GM21786 (cell line): ENCODE measurements at regions not wholly inside any gene's neighbourhood (a gene's known extent, or its start where the extent isn't known, plus 50 kb on each side); places are given as distances from the start of the nearest gene placed in this dataset.

Experiments
- ATAC-seq: cut with Tn5 transposase; IDR thresholded peaks from one replicate; pipeline ENCODE4 v1.9.1; 2021; ENCODE audit not compliant: unreplicated experiment

DNA sequence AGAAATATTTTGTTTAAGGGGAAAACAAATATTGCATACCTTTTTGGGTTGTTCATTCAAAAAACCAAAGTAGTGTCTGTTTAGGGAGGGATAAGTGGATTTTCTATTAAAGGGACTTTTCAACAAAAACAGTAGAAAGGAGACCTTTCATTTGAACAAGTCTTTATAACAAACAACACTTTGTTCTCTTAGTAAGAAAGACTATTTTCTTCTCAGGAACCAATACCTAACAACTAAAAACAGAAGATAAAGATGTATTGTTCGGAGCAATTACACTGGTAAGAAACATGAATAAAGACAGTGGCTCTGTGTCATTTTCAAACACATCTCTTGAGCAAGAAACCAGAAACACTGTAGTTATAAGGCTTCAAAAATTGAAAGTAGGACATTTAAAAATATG, 1610.1 kb upstream of the PCDH20 start:
- no peak for ATAC-seq

DNA sequence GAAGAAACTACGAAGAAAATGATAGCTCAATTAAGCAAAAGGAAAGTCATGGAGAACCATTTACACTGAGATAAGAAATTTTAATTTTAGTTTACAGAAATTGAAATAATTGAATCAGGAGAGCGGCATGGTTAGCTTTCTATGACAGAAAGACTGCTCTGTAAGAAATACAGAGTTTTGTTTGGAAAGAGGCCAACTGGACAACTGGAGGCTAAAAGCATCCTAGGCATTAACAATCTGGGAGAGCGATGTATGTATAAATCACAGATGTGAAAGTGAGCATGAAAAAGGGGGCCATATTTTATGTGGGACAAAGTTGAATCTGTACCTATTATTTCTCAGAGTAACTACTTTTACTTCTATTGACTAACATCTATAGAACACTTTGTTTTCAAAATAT, 1608.8 kb upstream of the PCDH20 start:
- ATAC-seq, result no peak

- no peak for ATAC-seq
Observed at GRCh38 chr13:63011996-63012395, 1596.3 kb upstream of the PCDH20 start.

DNA sequence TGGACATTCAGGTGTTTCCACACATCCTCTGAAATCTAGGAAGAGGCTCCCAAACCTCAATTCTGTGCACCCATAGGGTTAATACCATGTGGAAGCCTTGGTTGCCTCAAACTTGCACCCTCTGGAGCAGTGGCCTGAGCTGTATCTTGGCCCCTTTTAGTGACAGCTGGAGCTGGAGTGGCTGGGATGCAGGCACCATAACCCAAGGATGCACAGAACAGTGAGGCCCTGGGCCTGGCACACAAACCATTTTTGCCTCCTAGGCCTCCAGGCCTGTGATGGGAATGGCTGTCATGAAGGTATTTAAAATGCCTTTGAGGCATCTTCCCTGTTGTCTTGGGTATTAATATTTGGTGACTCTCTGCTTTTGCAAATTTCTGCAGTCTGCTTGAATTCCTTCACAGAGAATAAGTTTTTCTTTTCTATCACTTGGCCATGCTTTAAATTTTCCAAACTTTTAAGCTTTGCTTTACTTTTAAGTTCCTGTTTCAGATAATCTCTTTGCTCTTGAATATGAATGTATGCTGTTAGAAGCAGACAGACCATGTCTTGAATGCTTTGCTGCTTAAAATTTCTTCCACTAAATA, 1594.5 kb upstream of the PCDH20 start:
- ATAC-seq, result no peak

DNA sequence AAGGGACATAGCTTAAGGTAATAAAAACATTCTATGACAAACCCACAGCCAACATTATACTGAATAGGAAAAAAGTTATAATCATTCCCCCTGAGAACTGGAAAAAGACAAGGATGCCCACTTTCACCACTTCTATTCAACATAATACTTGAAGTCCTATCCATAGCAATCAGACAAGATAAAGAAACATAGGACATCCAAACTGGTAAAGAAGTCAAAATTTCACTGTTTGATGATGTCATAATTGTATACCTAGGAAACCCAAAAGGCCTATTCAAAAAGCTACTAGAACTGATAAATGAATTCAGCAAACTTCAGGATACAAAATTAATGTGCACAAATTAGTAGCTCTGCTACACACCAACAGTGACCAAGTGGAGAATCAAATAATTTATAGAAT, 1590.0 kb upstream of the PCDH20 start:
- no peak for ATAC-seq

DNA sequence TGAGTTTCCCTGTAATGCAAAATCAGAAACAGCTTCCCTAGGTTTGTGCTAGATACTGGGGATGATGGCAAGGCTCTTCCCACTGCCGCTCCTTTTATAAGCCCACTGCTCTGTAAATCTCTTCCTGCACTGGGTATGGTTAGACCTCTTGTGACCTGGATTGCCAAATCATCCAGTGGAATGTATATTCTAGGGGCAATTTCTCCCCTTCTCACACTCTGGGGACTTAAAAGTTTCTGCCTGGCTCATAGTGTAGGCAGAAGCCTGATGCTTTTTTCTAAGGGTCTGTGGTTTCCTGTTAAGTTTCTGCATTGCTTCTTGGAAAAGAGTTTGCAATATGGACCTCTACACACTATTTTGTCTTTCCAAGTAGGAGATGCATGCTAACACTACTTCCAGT, 1582.0 kb upstream of the PCDH20 start:
- no peak for ATAC-seq

GRCh38 chr13:62997038-62997599, 1581.5 kb upstream of the PCDH20 start:
- no peak for ATAC-seq

DNA sequence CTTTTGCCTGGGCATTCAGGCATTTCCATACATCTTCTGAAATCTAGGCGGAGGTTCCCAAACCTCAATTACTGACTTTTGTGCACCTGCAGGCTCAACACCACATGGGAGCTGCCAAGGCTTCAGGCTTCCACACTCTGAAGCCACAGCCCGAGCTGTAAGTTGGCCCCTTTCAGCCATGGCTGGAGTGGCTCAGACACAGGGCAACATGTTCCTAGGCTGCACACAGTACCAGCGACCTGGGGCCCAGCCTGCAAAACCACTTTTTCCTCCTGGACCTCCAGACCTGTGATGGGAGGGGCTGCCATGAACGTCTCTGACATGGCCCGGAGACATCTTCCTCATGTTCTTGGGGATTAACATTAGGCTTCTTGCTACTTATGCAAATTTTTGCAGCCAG, 1558.2 kb upstream of the PCDH20 start:
- ATAC-seq, result no peak

GRCh38 chr13:62964522-62964921, 1548.9 kb upstream of the PCDH20 start:
- no peak for ATAC-seq

GRCh38 chr13:62960723-62961122, 1545.1 kb upstream of the PCDH20 start:
- no peak for ATAC-seq

DNA sequence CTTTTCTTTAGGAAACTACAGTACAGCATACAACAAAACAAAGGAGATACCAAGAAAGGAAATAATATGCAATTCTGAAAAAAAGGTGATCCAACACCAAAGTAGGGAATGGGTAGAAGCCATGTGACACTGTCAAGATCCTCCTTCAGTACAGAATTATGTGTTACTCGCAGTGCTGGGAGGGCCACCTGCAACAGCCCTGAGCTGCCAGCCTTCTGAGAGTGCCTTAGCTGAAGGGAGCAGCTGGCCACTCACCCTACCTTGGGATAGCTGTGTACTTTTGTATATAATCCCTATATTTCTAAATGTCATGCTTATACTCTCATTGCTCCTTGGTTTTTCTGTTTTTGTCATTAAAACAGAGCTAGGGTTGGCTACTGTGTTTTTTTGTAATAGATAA, 1518.2 kb upstream of the PCDH20 start:
- no peak for ATAC-seq

- ATAC-seq, result no peak
Observed at GRCh38 chr13:62932256-62932883, 1516.7 kb upstream of the PCDH20 start.

GRCh38 chr13:62931853-62932252, 1516.2 kb upstream of the PCDH20 start:
- ATAC-seq, result no peak

GRCh38 chr13:62924395-62924794, 1508.7 kb upstream of the PCDH20 start:
- no peak for ATAC-seq

GRCh38 chr13:62920159-62920558, 1504.5 kb upstream of the PCDH20 start:
- ATAC-seq, result no peak

GRCh38 chr13:62919491-62919890, 1503.8 kb upstream of the PCDH20 start:
- no peak for ATAC-seq

- no peak for ATAC-seq
Observed at GRCh38 chr13:62910541-62911060, 1495.0 kb upstream of the PCDH20 start.

- ATAC-seq, result no peak
Observed at GRCh38 chr13:62908321-62908720, 1492.7 kb upstream of the PCDH20 start.

DNA sequence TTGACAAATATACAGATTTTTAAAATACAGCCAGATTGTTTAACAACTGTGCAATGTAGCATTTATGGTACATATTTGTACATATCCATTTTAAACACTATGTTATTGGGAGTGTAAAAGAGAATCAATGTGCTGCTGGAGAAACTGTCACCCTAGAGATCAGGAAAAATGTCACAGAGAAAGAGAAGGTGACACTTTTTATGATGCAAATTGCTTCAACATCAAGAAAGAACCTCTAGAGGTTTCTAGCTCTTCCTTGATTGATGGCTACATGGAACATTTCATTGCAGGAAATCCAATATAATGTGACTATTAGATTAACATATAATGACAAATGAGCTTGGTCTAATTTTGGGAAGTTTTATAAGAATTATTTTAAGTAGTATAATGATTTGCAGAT, 1491.2 kb upstream of the PCDH20 start:
- no peak for ATAC-seq

- no peak for ATAC-seq
Observed at GRCh38 chr13:62906469-62906868, 1490.8 kb upstream of the PCDH20 start.

DNA sequence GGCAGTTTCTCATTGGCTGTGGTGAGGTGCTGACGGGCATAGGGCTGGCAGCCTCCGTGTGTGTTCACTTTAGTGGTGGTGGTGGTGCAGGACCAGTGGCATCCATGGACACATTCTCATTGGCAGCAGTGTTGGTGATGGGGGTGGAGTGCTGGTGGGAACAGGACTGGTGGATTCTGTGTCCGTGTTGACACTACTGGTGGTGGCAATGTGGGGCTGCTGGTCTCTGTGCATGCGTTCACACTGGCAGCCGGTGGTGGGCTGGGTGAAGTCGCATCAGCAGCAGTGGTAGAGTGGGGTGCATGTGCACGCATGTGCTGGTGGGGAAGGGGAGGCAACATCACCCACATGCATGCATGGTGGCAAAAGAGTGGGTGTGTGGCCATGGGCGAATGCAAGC, 1471.4 kb upstream of the PCDH20 start:
- ATAC-seq, result no peak

DNA sequence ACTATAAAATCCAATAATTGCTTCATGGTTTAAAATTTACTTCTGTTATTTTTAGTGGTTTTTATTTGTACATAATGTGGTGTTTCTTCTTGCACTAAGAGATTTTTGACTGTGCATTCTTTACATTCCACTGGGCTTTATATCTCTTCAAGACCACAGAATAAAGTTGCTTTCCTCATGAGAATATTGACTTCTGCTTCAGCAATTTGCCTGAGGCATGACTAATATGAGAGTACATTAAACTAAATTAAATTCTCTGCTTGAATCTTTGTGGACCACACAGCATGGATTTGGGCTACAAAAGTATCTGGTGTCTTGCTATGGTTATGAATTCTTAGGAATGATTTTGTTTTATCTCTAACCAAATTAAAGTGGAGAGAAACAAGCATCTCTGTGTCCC, 1463.4 kb upstream of the PCDH20 start:
- no peak for ATAC-seq
